GM06990 (cell line): ENCODE measurements at regions not wholly inside any gene's neighbourhood (a gene's known extent, or its start where the extent isn't known, plus 50 kb on each side); places are given as distances from the start of the nearest gene placed in this dataset.
A peak's percentile ranks its signal among the peaks of the same experiment; 100 is the strongest.
"Not testable (repeated sequence)": the region's sequence is repeated elsewhere in the genome, so short reads cannot be mapped to it uniquely, and the experiment has no call there.

Source experiments
- DNase-seq: peaks from one replicate; pipeline ENCODE4 v3.0.0-alpha.2; 2011; ENCODE audit not compliant: insufficient read length; ENCODE audit errors: extremely low read depth
- H3K27me3 ChIP-seq: replicated peaks from 2 replicates; pipeline ENCODE4 v1.6.0; 2011; ENCODE audit warnings: low read length; ENCODE audit not compliant: control insufficient read depth, insufficient read depth
- H3K36me3 ChIP-seq: 2 replicates; pipeline ENCODE4 v1.5.1; 2011; ENCODE audit warnings: low read length; ENCODE audit not compliant: control insufficient read depth, insufficient read depth
- H3K4me3 ChIP-seq: replicated peaks from 2 replicates; pipeline ENCODE4 v1.5.1; 2011; ENCODE audit warnings: low read depth, mild to moderate bottlenecking, control low read depth, low read length
- CTCF ChIP-seq: IDR thresholded peaks from 2 replicates; pipeline ENCODE4 v1.5.1; 2011; ENCODE audit warnings: low read length, control low read depth, mild to moderate bottlenecking, inconsistent platforms; ENCODE audit not compliant: insufficient read depth, poor library complexity, severe bottlenecking

DNA sequence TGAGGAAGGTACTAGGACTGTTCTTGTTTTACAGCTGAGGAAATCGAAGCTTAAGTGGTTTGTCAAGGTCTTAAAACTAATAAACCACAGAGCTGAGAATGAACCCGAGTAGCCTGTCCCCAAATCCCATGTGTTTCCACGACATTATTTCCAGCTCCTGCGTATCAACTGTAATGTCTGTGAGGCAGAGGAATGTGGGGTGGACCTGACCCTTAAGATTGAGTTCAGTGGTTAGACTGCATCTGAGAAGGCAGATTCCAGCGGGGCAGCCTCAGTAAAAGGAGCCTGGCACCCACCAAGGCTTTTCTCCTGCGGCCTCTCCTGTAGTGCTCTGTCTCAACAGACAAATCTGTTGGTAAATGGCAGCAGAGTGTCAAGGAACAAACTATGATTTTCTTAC lies 81.9 kb upstream of the TMEM178A start:
- no peak for DNase-seq
- H3K27me3 ChIP-seq: no peaks in the 10 kb centered on the region
- H3K4me3 ChIP-seq: no peak overlapping the region
- no peak for TF ChIP-seq CTCF
- H3K36me3 ChIP-seq: no peaks in the 10 kb centered on the region

GRCh38 chr2:39584283-39584965 lies 81.3 kb upstream of the TMEM178A start:
- Histone ChIP-seq H3K4me3 (no peak overlapping the region), H3K27me3 (no peaks in the 10 kb centered on the region), H3K36me3 (no peaks in the 10 kb centered on the region)
- TF ChIP-seq CTCF: no peak
- DNase-seq: no peak

DNA sequence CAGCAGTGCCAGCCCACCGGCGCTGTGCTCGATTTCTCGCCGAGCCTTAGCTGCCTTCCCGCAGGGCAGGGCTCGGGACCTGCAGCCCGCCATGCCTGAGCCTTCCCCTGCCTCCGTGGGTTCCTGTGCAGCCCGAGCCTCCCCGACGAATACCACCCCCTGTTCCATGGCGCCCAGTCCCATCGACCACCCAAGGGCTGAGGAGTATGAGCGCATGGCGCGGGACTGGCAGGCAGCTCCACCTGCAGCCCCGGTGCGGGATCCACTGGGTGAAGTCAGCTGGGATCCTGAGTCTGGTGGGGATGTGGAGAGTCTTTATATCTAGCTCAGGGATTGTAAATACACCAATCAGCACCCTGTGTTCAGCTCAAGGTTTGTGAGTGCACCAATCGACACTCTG lies 80.2 kb upstream of the TMEM178A start:
- not testable (repeated sequence) for DNase-seq, H3K4me3 ChIP-seq, H3K27me3 ChIP-seq, H3K36me3 ChIP-seq

GRCh38 chr2:39587168-39587567 lies 78.5 kb upstream of the TMEM178A start:
- no peak for DNase-seq
- Histone ChIP-seq H3K27me3 (no peaks in the 10 kb centered on the region), H3K4me3 (no peak overlapping the region), H3K36me3 (no peaks in the 10 kb centered on the region)
- no peak for TF ChIP-seq CTCF

GRCh38 chr2:39587641-39588040 lies 78.1 kb upstream of the TMEM178A start:
- no peaks in the 10 kb centered on the region for H3K36me3 ChIP-seq
- TF ChIP-seq CTCF: no peak
- no peak for DNase-seq
- H3K27me3 ChIP-seq: no peaks in the 10 kb centered on the region
- no peak overlapping the region for H3K4me3 ChIP-seq

DNA sequence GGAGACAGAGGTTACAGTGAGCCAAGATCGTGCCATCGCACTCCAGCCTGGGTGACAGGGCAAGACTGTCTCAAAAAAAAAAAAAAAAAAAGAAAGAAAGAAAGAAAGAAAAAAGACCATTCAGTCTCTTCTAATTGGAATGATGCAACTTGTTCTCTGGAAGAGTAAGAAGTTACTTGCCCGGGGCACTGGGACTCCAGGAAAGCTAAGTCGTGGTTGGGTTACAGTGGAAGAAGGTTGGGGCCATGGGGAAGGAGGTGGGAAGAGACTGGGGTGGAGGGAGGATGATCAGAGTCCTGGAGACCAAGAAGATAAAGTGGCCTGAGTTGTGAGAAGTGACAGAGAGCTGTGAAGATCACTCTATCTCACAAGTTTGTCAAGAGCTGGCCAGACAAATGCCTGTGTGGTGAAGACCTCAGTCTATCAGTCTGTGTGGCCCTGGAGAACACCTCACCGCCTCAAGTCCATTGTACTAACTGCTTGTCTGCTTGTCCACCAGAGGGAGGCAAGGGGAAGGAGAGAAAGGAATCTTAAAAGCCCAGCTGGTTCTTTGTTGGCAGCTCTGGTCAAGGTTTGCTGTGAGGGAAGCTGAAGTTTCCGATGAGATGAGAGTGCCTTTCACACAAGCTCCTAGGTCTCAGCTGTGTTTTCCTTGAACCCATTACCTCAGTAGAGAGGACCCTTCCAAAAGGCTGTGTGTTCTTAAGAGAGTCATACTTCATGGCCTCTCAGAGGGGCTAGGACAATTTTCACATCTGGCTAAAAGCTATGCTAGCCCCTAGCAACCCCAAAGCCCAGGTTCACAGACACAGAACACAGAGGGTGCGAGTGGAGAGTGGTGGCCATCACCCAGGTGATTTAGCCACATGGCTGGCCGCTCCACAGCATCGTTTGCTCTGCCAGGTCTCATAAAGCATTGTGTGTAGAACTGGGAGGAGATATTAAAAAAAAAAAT lies 72.0 kb upstream of the TMEM178A start:
- H3K4me3 ChIP-seq: no peak overlapping the region
- no peaks in the 10 kb centered on the region for H3K36me3 ChIP-seq
- no peaks in the 10 kb centered on the region; the same call in 1 of the 2 replicates for H3K27me3 ChIP-seq
- peak; percentile 53 for TF ChIP-seq CTCF
- DNase-seq: no peak
